ENCODE measurements at regions not wholly inside any gene's neighbourhood (a gene's known extent, or its start where the extent isn't known, plus 50 kb on each side); places are given as distances from the start of the nearest gene placed in this dataset.

DNA sequence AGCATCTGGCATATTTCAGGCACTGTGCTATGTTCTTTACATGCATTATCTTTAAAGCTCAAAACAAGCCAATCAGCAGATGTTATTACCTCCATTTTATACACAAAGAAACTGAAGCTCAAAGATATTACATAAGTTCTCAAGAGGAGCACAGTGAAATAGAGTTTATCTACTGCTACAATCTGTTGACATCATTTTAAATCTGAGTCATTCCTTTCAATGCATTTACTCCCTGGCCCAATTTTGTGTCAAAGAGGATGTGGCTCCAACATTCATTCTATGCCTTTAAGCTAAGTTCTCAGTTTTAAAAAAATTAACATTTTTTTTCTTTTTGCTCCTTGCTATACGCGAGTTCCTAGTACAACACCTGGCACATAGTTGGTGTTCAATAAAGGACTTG is 486.3 kb upstream of the ZNF462 start:
- ChIA-PET CTCF (ENCODE audit: partially characterized antibody) (interaction anchor here (0.9 kb wide), 1 partner anchor 37 kb away, joined by 3 read pairs; no protein-coding TSS in a partner anchor), POLR2A (ENCODE audit: partially characterized antibody) (no interaction called here)
- no peak overlapping the region for H4K91ac ChIP-seq (replicated peaks; ENCODE audit: insufficient read length, low read length)
- no peaks in the 10 kb centered on the region for H3K79me1 ChIP-seq (ENCODE audit: low read depth, low read length)
- no peaks in the 10 kb centered on the region for H3K79me2 ChIP-seq (ENCODE audit: control insufficient read depth in 1 of 2, insufficient read depth in 2 of 2, low read length in 2 of 2)
- 0 out of 4 replicates have a peak, but pooled peaks cover 0 to 2% of the 10 kb centered on the region in 2 experiments for H3K9me3 ChIP-seq (ENCODE audit: insufficient read depth in 2 of 2, low read depth in 1 of 2, low read length in 1 of 2)
- no peak overlapping the region for H3K18ac ChIP-seq (ENCODE audit: extremely low read depth, low read length)
- no peak overlapping the region for H3K27ac ChIP-seq (ENCODE audit: low read depth, low read length)
- no peak overlapping the region for H4K5ac ChIP-seq (ENCODE audit: insufficient read length, low read depth, low read length)
- no peak overlapping the region for H2AFZ ChIP-seq (ENCODE audit: low read length)
- no peak overlapping the region for H3K14ac ChIP-seq (ENCODE audit: insufficient read length)
- no peak overlapping the region for H2AK5ac ChIP-seq (ENCODE audit: low read depth, low read length)
- no peaks in the 10 kb centered on the region for H3K4me1 ChIP-seq (replicated peaks in 1 of 4; ENCODE audit: control insufficient read depth in 3 of 4, insufficient read depth in 4 of 4, low read length in 3 of 4)
- H2BK5ac ChIP-seq (ENCODE audit: low read depth, low read length), result no peak overlapping the region
- no peaks in the 10 kb centered on the region for H4K20me1 ChIP-seq (replicated peaks in 1 of 2; ENCODE audit: control insufficient read depth in 1 of 2, insufficient read depth in 2 of 2, low read length in 2 of 2)
- no peak for DNase-seq (ENCODE audit: low read depth in 1 of 2, low spot score in 2 of 2)
- H3K4me3 ChIP-seq (ENCODE audit: extremely low read depth in 1 of 4, insufficient read depth in 2 of 4, low read depth in 3 of 4, low read length in 4 of 4), result no peak overlapping the region
- H2BK12ac ChIP-seq (ENCODE audit: low read depth, low read length), result no peak overlapping the region
- no peak overlapping the region for H2BK15ac ChIP-seq (ENCODE audit: low read length)
- H3K4ac ChIP-seq (replicated peaks; ENCODE audit: insufficient read length, low read depth, low read length), result no peak overlapping the region
- H3K36me3 ChIP-seq (ENCODE audit: control insufficient read depth in 2 of 4, insufficient read depth in 4 of 4, low read length in 3 of 4), result no peaks in the 10 kb centered on the region
- FAIRE-seq, result no peak
- no peaks in the 10 kb centered on the region for H3K23me2 ChIP-seq (ENCODE audit: low read depth, low read length)
- H4K8ac ChIP-seq (ENCODE audit: extremely low read depth, insufficient read depth, low read length), result no peak overlapping the region
- H3K4me2 ChIP-seq (ENCODE audit: insufficient read depth in 1 of 2, low read depth in 2 of 2, low read length in 2 of 2), result no peak overlapping the region
- H3K27me3 ChIP-seq (replicated peaks in 1 of 4; ENCODE audit: control insufficient read depth in 3 of 4, extremely low read depth in 1 of 4, insufficient read depth in 3 of 4, low read length in 3 of 4), result no peaks in the 10 kb centered on the region
- no peak overlapping the region for H2BK20ac ChIP-seq (ENCODE audit: low read length)
- no peak overlapping the region for H3K23ac ChIP-seq (ENCODE audit: insufficient read length)
- no peak overlapping the region for H3K56ac ChIP-seq (replicated peaks; ENCODE audit: insufficient read length, low read depth, low read length)
- no peak overlapping the region for H2BK120ac ChIP-seq (replicated peaks; ENCODE audit: low read depth, low read length)
- no peak overlapping the region for H3K9ac ChIP-seq (replicated peaks in 1 of 4; ENCODE audit: extremely low read depth in 1 of 4, low read depth in 3 of 4, low read length in 3 of 4)
- 79% methylated on average over 2 of the region's 2 CpGs; no CpG with 5 or more reads in 1 of the 2 experiments for WGBS, 2 experiments (ENCODE audit: extremely low coverage in 1 of 2, insufficient coverage in 1 of 2, insufficient read length in 1 of 2, insufficient replicate concordance in 2 of 2, low coverage in 1 of 2, low lambda C conversion rate in 2 of 2, missing lambda C conversion rate in 1 of 2)
- no peak for TF ChIP-seq TCF12 (IDR thresholded peaks at IDR 0.05; ENCODE audit: low read depth, low read length)
- TF ChIP-seq SIN3A (conservative IDR thresholded peaks at IDR 0.05 in 1 of 2, IDR thresholded peaks at IDR 0.05 in 1 of 2; ENCODE audit: low read depth in 1 of 2, low read length in 2 of 2), result no peak
- no peak for TF ChIP-seq SUZ12 (IDR thresholded peaks at IDR 0.05; ENCODE audit: low read length)
- no peak for TF ChIP-seq BACH1 (IDR thresholded peaks at IDR 0.05; ENCODE audit: low read length)
- no peak for TF ChIP-seq RXRA (IDR thresholded peaks at IDR 0.05; ENCODE audit: insufficient read depth, low read depth, low read length)
- no peak for TF ChIP-seq ZNF274 (IDR thresholded peaks at IDR 0.05; ENCODE audit: borderline replicate concordance, extremely low read depth, low read length)
- TF ChIP-seq JUN (IDR thresholded peaks at IDR 0.05; ENCODE audit: low read depth, low read length), result no peak
- TF ChIP-seq, protein P1, sequence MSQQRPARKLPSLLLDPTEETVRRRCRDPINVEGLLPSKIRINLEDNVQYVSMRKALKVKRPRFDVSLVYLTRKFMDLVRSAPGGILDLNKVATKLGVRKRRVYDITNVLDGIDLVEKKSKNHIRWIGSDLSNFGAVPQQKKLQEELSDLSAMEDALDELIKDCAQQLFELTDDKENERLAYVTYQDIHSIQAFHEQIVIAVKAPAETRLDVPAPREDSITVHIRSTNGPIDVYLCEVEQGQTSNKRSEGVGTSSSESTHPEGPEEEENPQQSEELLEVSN (IDR thresholded peaks at IDR 0.05), result no peak
- no peak for TF ChIP-seq RFX5 (IDR thresholded peaks at IDR 0.05; ENCODE audit: borderline replicate concordance, low read depth, low read length)
- TF ChIP-seq TAF7 (optimal IDR thresholded peaks at IDR 0.05; ENCODE audit: borderline replicate concordance, low read depth, low read length), result no peak
- no peak for TF ChIP-seq CEBPB (IDR thresholded peaks at IDR 0.05; ENCODE audit: low read depth, low read length)
- no peak for TF ChIP-seq FOSL1 (IDR thresholded peaks at IDR 0.05; ENCODE audit: insufficient read depth, low read depth, low read length)
- no peak for TF ChIP-seq CBX8 (IDR thresholded peaks at IDR 0.05; ENCODE audit: borderline replicate concordance, low read depth, low read length)
- TF ChIP-seq SP2 (IDR thresholded peaks at IDR 0.05; ENCODE audit: low read length), result no peak
- no peak for TF ChIP-seq CBX5 (IDR thresholded peaks at IDR 0.05; ENCODE audit: low read depth, low read length)

Measured in H1 (cell line).